HT1080 (cell line): ENCODE measurements at regions not wholly inside any gene's neighbourhood (a gene's known extent, or its start where the extent isn't known, plus 50 kb on each side); places are given as distances from the start of the nearest gene placed in this dataset.

Experiments used
- DNase-seq: peaks from one replicate; pipeline ENCODE4 v3.0.0-alpha.2; 2015; ENCODE audit warnings: low read depth

DNA sequence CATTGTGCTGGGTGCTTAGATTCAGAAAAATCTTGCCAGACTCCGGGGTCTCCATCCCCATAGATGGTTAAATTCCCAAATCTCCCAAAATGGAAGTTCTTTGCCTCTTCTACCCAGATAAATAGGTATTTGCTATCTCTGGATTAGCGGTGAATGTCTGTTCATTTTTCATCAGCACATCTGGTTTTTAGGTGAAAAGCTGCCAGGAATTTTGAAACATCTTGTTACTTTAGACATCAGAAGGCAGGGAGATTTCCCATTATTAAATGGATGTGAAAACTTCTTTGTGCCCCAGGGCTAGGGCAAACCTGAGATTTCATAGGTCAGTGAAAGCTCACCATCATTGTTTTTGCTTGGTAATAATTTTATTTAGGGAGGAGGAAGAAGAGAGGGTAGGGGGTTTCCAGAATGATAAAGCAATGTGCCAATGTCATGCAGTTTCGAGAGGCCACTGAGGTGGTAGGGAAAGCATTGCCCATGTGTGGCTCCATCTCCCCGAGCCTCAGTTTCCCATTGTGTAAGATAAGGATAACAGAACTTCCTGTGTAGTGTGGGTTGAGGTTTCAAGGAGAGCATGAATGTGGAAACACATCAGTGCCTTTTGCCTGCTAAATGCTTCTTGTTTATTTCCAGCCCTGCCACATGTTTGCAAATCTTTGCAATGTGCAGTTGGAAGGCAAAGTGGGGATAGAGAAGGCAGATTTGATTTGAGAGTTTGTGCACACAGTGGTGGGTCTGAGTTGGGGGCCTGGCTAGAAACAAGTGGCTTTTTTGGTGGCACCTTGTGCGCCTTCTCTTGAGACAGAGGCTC lies 147.2 kb upstream of the KLF4 start:
- DNase-seq, result no peak

DNA sequence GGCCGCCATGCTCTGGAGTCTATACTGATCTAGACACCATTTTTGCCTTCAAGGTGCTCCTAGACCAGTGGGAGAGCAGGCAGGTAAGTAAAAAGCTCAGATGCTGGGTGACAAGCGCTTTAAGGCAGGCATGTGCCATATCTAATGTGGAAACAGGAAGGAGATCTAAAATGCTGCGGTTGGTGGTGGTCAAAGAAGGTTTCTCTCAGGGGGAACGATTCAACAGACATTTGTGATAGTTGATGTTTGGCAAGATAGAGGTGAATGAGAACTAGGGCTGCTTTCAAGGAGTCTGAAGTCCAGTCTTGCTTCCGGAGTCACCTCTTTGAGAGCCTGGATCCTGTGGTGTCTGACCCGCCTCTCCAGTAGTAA lies 146.2 kb upstream of the KLF4 start:
- DNase-seq, result no peak

DNA sequence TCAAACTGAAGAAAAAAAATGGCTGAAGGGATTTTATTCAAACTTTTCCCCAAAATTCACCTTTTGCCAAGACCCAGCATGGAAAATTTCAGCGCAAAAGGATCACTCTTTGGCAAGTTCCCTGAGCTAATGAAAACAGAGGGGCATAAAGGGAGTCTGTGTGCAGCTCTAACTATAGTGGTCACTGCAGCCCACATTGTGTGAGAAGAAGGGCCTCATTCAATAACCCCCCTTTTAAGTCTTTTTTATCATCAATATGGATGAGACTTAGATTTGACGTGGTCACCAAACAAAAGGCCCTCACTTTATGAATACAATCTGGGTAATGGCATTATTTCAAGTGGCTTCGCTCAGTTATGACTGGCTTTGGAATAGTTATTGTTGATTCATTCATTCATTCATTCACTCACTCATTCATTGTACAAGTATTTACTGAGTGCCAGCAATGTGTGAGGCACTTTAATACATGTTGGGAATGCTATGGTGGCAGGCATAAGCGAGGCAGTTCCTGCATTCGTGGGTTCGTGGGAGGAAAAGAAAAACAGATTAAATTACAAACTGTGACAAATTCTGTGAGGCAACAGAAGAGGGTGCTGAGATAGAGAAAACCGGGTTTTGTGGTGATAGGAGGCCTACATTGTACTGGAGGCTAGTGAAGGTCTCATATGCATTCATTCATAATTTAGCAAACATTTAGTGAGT lies 145.7 kb upstream of the KLF4 start:
- peak; percentile 18 for DNase-seq

DNA sequence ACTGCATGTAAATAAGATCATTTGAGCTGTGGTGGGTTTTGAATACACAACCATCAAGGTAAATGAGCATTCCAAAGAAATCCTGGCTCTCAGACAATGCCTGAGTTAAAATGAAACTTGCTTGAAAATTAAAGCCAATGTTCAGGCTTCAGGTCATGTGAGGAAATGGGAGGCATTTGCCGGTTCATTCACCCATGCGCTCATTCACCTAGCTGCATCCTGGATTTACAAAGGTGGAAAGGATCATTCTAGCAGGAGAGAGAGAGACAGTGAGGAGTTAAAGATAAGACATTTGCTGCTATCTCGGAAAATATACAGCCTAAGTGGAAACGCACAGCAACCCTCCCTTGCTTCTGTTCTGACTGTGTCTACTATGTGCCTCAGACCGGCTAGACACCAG lies 143.8 kb upstream of the KLF4 start:
- no peak for DNase-seq

DNA sequence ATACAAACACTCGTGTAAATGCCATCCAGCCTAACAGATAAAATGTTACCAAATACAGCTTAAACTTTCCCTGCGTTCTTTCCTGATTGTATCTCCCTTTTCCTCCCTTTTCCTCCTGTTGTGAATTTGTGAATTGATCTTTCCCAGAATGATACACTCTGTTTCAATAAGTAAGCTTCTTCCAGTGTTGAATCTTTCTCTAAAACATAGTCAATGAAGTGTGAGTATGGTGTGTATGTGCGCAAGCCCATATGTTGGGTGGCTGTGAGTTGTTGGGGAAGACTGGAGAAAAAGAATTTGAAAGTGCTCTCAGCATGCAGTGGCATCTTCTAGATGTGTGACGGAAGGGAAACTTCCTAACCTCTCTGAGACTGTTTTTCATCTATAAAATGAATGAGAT lies 143.1 kb upstream of the KLF4 start:
- no peak for DNase-seq

DNA sequence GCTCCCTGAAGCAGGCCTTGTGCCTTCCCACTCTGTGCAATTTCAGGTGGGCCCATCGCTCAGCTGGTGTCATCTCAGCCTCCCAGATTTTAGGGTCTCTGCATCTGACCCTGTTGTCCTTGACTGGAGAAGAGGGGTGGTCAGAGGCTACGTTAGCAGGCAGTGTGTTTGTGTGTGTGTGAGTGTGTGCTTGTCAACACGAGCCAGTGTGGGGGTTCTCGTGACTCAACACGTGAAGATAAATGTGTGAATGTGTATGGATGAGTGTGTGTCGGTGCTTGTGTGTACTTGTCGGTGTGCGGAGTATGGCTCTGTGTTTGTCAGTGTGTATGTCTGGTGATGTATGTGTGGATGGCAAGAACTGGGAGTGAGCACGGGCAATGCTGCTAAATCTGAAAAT lies 142.6 kb upstream of the KLF4 start:
- no peak for DNase-seq

DNA sequence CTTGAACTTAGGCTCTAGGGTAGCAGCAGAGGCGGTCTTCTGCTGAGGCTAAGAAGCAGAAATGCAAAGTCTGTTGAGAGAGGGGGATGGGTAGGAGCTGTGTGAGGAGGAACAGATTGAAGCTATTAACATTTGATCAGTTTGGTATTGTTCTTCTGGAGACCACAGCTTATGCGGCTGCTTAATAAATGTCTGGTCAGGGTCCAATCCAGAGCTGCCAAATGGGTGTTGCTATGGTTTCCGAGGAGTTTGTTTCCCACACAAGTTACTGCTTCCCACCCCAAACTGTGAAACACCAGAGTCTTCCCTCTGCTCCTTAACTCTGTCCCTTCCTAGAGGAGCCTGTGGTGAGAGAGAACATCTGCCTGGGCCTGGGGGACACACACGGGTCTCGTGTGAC lies 142.2 kb upstream of the KLF4 start:
- DNase-seq, result no peak

DNA sequence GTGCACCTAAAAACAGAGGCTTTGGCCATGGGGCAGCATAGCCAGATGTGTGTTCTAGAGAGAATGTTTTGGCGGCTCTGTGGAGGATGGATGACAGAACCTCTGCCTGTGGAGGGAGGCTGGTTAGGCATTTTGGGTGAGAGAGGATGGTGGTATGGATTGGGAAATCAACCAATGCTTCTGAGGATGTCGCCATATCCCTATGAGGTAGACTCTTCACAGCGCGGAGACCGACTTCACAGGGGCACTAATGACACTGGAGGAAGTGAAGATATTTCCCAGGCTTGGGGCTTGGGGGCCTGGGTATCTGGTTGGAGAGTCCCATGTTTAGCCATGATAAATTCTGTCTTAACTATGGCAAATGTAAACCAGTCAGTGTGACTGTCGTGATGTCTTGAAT lies 140.6 kb upstream of the KLF4 start:
- no peak for DNase-seq

DNA sequence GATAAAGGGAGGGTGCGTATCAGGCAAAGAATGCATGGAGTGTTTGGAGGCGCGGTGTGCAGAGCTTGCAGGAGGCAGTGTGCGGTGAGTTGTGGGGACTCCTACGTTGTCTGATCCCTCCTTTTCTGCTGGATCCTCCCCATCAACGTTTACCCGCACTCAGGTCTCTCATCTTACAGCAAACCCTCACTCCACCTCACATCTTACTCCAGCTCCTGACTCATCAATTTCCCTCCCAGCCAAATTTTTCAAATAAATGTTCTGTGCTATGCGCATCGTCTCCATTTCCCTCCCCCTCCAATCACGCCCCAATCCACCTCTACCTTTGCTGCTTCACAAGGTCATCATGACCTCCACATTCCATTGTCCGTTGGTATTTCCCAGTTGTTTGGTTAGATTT lies 138.9 kb upstream of the KLF4 start:
- no peak for DNase-seq

DNA sequence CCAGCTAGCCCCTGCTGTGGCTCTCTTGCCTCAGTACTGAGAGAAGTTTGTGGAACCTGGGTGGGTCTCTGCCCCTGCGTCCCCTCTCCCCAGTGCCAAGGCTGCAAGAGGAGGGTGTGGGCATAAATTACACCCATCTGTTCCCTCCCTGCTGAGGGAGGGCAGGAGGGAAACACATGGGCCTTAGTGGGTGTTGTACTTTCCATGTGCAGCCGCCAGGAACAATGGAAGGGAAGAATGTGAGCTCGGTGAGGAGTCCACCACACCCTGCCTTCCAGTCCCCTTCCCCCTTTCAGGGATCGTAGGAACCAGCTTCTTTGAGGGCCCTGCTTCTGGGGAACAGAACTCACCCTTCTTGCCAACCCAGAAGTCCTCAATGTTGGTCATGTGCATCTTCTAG lies 138.2 kb upstream of the KLF4 start:
- DNase-seq, result no peak

DNA sequence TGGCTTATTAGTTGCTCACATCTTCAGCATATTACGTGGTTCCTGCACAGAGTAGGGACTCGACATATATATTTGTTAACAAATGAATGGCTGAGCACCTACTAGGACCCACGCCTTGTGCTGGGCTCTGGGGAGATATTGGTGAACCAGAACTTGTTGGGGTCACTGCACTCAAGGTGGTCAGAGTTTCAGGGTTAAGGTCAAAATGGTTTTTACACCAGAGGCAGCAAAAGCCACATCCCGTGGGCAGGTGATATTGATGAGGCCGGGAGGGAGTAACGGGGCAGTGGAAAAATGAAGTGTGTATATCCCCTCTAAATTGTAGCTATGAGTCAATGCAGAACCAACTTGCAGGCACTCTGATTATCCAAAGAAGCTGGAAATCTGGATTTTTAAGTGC lies 136.5 kb upstream of the KLF4 start:
- DNase-seq, result no peak

DNA sequence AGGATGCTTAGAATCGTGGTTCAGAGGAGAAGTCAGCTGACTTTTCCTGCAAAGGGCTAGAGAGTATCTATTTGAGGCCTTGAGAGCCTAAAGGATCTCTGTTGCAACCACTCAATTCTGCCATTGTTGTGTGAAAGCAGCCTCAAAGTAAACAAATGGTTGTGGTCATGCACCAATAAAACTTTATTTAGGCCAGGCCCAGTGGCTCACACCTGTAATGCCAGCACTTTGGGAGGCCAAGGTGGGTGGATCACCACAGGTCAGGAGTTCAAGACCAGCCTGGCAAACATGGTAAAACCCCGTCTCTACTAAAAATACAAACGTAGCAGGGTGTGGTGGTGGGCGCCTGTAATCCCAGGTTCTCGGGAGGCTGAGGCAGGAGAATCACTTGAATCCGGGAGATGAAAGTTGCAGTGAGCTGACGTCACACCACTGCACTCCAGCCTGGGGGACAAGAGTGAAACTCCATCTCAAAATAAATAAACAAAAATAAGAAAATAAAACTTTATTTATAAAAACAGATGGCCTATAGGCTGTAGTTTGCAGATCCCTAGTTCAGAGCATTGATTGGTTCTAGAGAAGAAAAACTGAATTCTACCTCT lies 135.9 kb upstream of the KLF4 start:
- no peak for DNase-seq

DNA sequence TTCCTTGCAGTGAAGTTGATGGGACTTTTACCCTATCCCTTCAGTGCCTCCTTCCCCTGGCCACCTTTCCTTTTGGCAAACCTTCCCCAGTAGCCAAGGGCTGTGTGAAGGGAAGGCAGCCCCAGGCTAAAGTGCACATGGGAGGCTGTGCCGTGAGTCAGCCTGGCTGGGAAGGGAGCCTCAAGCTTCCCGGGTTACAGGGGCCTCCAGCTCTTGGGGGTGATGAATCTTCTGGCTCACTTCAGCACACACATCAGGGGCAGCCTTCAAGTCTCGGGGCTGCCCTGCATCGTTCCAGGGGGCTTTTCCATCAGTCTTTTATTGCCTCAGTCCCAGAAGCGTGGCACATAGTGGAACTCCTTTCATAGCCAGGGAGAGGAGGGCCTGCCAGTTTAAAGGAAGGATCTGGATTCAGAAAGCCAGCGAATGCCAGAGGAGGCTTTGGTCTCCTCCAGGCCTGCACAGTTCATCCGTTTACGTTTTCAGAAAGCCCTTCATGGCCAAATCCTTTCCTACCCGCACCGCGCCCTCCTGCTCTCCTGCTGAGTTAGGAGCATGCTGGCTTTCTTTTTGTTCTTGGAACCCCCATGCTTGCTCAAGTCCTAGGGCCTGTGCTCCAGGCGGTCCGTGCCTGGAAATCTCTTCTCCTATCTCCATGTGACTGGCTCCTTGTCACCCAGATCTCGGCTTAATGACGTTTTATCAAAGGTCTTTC lies 134.8 kb upstream of the KLF4 start:
- DNase-seq, result peak; percentile 42

DNA sequence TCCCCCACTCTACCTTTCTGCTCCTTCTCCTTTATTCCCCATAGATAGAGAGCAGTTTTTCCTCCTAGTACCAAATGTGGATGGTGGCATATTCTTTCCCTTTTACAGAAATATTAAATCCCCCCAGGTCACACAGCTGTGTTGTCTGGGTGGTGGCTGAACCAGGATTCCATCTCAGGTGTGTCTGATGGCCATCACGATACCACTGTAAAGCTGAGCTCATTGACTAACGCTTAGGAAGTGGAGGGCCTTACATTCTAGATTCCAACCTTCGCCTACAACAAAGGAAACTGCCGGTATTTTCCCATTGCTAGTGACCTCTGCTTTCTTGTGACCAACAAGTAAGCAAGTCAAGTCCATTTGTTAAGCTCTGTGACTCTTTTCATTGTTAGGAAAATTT lies 131.9 kb upstream of the KLF4 start:
- no peak for DNase-seq

DNA sequence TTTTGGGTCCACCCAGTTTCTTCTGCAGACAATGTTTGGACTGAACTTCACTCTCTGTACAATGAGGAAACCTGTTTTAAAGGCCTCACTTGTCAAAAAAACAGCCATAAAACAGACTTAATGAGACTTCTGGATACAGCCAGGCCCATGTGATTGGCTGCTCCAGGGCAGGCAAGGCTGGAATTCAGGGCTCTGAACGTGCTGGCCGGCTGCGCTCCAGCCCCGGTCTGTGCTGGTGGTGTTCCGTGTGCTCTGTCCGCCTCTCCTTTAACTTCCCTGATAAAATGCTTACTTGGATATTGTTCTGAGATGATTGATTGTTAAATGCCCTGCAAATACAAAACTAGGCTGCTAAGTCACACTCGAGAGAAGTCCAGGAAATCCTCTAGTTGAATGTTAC lies 131.2 kb upstream of the KLF4 start:
- no peak for DNase-seq

DNA sequence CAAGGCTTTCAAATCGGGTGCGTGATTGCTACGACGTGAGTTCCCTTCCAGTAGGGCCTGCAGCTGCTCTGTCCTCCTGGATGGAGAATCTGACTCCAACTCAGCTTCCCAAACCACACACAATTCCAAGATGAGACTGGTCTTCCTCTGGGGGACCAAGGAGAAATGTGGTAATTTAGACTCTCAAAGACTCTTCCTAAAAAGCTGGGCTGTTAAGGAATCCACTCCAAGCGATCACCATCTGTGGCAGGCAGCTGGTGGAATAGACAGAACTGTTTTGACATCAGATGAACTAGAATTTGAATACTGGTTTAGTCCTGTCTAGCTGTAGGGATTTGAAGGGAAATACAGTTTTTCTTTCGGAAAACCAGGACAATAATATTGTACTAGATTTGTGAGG lies 130.7 kb upstream of the KLF4 start:
- DNase-seq, result no peak

DNA sequence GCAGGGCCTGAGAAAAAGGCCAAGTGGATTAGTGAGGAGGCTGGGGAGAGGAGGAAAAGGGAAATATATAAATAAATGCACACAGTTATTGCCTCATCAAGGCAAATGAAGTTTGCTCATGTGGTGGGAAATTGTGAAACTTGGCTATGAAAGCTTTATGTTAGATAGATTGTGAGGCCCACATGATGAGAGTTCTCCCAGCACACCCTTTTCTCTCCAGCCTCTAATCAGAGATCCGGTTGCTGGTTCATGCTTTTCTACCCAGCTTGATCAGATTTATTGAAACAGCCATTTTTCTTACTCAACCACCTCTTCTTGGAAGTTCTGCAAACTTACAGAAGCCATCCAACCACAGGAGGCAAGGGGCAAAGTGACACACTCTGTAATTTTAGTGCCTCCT lies 125.8 kb upstream of the KLF4 start:
- DNase-seq, result no peak

DNA sequence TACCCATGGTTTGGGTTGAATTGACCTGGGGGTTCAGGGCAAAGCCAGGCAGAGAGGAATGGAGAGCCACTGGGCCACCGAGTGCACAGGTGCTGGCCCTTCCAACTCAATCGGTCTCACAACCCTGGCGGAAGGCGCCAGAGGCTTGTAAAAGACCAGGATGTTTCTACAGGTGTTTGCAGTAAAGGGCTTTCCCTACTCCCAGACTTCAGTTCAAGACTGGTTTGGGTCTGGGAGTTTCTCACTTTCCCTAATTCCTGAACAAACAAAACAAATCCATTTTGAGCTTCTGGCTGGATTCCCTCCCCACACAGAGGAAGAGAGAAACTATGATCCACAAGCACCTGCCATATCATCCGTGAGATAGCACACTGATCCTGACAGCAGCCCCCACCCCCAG lies 125.2 kb upstream of the KLF4 start:
- no peak for DNase-seq

DNA sequence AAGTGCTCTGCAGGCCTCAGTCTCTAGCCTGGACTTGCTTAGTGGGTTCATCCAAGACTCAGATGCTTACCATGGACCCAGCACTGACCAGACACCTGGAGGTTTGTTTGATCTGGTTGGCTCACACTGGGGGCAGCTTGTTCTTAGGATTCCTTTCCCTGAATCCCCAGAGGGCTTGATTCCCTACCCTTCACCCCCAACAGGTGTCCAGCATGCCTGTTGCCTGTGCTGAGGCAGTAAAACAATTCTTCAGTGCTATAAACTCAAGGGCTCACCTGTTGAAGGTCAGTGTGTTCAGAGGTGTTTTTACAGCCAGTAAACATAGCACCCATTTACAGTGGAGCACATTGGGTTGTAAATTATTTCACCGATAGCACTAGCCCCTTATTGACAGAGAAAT lies 123.8 kb upstream of the KLF4 start:
- no peak for DNase-seq

DNA sequence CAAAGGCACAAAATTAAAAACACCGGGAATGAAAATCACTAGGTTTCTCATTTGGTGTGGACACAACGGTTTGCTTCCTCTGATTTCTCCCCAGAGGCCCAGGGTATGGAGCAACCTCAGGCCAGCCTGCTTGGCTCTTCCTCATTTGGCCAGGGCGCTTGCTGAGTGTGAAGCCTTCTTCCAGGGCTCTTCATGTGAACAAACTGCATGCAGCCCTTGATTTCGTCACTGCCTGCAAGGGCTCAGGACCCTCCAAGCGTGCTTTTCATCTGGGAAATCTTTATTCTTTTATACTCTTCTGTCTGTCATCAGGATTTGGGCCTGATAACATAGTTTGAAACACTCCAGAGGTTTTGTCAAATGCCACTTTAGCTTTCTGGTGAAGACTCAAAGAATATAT lies 122.6 kb upstream of the KLF4 start:
- DNase-seq, result no peak

DNA sequence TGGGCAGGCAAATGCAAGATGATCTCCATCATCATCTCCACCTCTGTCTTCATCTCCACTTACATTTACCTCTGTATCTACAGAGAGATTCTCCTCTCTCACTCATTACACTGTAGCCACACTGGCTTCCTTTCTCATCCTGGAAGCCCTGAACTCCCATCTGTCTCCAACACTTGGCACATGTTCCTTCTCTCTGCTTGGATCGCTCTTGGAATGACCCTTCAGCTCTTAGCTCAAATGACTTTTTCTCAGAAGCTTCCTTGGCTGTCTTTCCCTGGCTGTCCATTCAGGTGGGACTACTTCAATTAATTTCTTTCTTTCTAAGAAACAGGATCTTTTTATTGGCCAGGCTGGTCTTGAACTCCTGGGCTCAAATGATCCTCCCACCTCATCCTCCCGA lies 120.0 kb upstream of the KLF4 start:
- DNase-seq, result no peak

DNA sequence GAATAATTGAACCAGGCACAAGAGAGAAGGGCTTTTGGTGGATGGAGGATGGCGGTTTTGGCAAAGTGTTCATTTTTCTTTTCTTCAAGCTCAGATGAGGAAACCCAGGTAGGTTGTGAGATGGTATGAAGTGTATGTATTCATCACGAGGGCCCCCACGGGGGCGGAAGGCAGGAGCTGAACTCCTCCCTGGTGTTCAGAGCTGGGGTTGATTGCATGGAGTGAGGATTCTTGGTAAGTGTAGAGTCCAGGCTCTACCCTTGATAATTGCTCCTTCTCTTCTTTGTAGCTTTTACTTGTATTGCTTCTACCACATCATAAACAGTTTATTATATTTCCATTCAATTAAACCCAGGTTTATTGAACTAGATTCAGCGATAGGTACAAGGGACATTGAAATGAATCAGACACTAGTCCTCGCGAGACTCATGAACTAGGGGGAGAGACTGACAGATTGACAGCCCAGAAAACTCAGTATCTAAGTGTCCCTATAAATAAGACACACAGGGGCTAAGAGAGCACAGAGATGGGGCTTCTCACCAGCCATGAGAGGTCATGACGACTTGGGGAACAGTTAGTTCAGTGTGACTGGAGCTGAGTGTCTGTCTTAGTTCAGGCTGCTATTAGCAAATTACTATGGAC lies 116.7 kb upstream of the KLF4 start:
- DNase-seq, result no peak
